Body of pancreas (tissue), 4 donors: ENCODE measurements at regions not wholly inside any gene's neighbourhood (a gene's known extent, or its start where the extent isn't known, plus 50 kb on each side); places are given as distances from the start of the nearest gene placed in this dataset.

Source experiments
- POLR2A ChIP-seq, 3 donors: fragments of 450-650 bp; IDR thresholded peaks; one replicate each; pipeline ENCODE4 v1.6.1; 2016; ENCODE audit warnings: antibody characterized with exemption in 3 of 3, mild to moderate bottlenecking in 2 of 3
- TF ChIP-seq, protein P1 (sequence below), 7 experiments: fragments of 450-650 bp in 4 of 7; fragments of 200-600 bp in 3 of 7; sonication (generic) in 3 of 7; IDR thresholded peaks; one replicate each; pipeline ENCODE4 v1.5.1; 2016 to 2019; ENCODE audit warnings: antibody characterized with exemption in 7 of 7

DNA sequence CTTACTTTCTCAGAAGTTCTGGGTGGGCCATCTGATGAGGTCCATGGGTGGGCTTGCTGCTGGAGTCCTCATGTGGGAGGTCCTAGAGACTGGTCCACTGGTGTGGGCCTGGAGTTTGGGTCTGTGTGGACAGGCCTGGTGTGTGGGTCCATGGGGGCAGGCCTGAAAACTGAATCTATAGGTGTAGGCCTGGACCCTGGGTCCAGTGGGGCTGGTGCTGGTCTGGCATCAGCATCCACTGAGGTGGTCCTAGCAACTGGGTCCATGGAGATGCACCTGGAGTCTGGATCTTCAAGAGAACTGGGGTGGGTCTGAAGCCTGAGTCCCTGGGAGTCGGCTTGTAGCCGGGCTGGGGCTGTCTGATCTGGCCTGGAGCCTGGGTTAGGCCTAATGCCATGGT lies 253.8 kb upstream of the CCL2 start:
- TF ChIP-seq POLR2A (IDR thresholded peaks at IDR 0.05) = no peak
- TF ChIP-seq, protein P1, sequence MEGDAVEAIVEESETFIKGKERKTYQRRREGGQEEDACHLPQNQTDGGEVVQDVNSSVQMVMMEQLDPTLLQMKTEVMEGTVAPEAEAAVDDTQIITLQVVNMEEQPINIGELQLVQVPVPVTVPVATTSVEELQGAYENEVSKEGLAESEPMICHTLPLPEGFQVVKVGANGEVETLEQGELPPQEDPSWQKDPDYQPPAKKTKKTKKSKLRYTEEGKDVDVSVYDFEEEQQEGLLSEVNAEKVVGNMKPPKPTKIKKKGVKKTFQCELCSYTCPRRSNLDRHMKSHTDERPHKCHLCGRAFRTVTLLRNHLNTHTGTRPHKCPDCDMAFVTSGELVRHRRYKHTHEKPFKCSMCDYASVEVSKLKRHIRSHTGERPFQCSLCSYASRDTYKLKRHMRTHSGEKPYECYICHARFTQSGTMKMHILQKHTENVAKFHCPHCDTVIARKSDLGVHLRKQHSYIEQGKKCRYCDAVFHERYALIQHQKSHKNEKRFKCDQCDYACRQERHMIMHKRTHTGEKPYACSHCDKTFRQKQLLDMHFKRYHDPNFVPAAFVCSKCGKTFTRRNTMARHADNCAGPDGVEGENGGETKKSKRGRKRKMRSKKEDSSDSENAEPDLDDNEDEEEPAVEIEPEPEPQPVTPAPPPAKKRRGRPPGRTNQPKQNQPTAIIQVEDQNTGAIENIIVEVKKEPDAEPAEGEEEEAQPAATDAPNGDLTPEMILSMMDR (IDR thresholded peaks at IDR 0.05) = no peak
